ENCODE measurements at regions not wholly inside any gene's neighbourhood (a gene's known extent, or its start where the extent isn't known, plus 50 kb on each side); places are given as distances from the start of the nearest gene placed in this dataset.
"Not testable (repeated sequence)": the region's sequence is repeated elsewhere in the genome, so short reads cannot be mapped to it uniquely, and the experiment has no call there.

- no peaks in the 10 kb centered on the region for H3K4me1 Mint-ChIP-seq
- no peaks in the 10 kb centered on the region for H3K36me3 Mint-ChIP-seq (ENCODE audit: insufficient read depth)
- DNase-seq (ENCODE audit: low spot score in 2 of 2): no peak
- H3K27me3 Mint-ChIP-seq: peaks cover 24% of the 10 kb centered on the region
- no peaks in the 10 kb centered on the region for H3K9me3 Mint-ChIP-seq
- no peak overlapping the region for H3K27ac Mint-ChIP-seq (ENCODE audit: low read depth)
- ATAC-seq (replicated peaks; ENCODE audit: extremely low read depth, poor library complexity, severe bottlenecking): no peak
- no peak overlapping the region for H3K4me3 Mint-ChIP-seq
Measured at GRCh38 chr5:36505021-36505420, 101.4 kb upstream of the SLC1A3 start.

- Mint-ChIP-seq H3K9me3 (no peaks in the 10 kb centered on the region), H3K27ac (ENCODE audit: low read depth) (peak overlapping the region; percentile 33), H3K36me3 (ENCODE audit: insufficient read depth) (no peaks in the 10 kb centered on the region), H3K4me1 (no peaks in the 10 kb centered on the region), H3K27me3 (peaks cover 39% of the 10 kb centered on the region), H3K4me3 (no peak overlapping the region)
- ATAC-seq (replicated peaks; ENCODE audit: extremely low read depth, poor library complexity, severe bottlenecking): no peak
- peak; percentile 39 to 63 for DNase-seq (ENCODE audit: low spot score in 2 of 2)
Measured at GRCh38 chr5:36507332-36507952, 99.0 kb upstream of the SLC1A3 start.

DNA sequence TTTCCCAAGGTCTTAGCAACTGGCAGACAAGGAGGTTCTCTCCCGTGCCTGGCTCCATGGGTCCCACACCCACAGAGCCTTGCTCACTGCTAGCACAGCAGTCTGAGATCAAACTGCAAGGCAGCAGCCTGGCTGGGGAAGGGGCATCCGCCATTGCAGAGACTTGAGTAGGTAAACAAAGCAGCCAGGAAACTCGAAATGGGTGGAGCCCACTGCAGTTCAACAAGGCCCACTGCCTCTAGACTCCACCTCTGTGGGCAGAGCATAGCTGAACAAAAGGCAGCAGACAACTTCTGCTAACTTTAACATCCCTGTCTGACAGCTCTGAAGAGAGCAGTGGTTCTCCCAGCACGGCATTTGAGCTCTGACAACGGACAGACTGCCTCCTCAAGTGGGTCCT lies 98.1 kb upstream of the SLC1A3 start:
- not testable (repeated sequence) for H3K4me1 Mint-ChIP-seq; DNase-seq (ENCODE audit: low spot score in 2 of 2); H3K4me3 Mint-ChIP-seq; ATAC-seq (replicated peaks; ENCODE audit: extremely low read depth, poor library complexity, severe bottlenecking); H3K9me3 Mint-ChIP-seq; H3K36me3 Mint-ChIP-seq (ENCODE audit: insufficient read depth); H3K27ac Mint-ChIP-seq (ENCODE audit: low read depth)
- H3K27me3 Mint-ChIP-seq: peaks cover 39% of the 10 kb centered on the region

DNA sequence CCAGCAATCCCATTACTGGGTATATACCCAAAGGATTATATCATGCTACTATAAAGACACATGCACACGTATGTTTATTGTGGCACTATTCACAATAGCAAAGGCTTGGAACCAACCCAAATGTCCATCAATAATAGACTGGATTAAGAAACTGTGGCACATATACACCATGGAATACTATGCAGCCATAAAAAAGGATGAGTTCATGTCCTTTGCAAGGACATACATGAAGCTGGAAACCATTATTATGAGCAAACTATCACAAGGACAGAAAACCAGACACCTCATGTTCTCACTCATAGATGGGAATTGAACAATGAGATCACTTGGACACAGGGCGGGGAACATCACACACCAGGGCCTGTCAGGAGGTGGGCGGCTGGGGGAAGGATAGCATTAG lies 92.8 kb upstream of the SLC1A3 start:
- peaks cover 29% of the 10 kb centered on the region for H3K27me3 Mint-ChIP-seq
- H3K4me3 Mint-ChIP-seq; H3K27ac Mint-ChIP-seq (ENCODE audit: low read depth); ATAC-seq (replicated peaks; ENCODE audit: extremely low read depth, poor library complexity, severe bottlenecking); H3K36me3 Mint-ChIP-seq (ENCODE audit: insufficient read depth); H3K9me3 Mint-ChIP-seq; DNase-seq (ENCODE audit: low spot score in 2 of 2); H3K4me1 Mint-ChIP-seq: not testable (repeated sequence)

DNA sequence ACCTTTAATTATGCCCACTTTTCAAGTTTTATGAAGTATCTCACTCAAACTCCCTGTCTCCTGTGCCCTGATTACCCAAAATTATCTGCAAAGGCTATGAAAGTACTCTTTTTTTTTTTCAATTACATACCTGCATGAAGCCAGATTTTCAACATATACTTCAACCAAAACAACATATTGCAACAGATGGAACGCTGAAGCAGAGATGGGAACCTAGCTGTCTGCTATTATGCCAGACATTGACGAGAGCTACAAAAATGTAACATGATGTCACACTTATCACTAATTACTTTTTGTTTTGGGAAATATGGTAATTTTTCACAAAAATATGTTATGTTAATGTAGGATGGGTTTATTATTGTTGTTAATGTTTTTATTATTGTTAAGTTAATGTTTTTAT lies 86.5 kb upstream of the SLC1A3 start:
- Mint-ChIP-seq H3K27ac (ENCODE audit: low read depth) (no peak overlapping the region), H3K4me3 (no peak overlapping the region), H3K27me3 (no peaks in the 10 kb centered on the region), H3K36me3 (ENCODE audit: insufficient read depth) (peaks cover 2% of the 10 kb centered on the region), H3K9me3 (peaks cover 5% of the 10 kb centered on the region), H3K4me1 (no peaks in the 10 kb centered on the region)
- DNase-seq (ENCODE audit: low spot score in 2 of 2): no peak
- no peak for ATAC-seq (replicated peaks; ENCODE audit: extremely low read depth, poor library complexity, severe bottlenecking)

- Mint-ChIP-seq H3K27me3 (no peaks in the 10 kb centered on the region), H3K9me3 (peaks cover 5% of the 10 kb centered on the region), H3K4me1 (no peaks in the 10 kb centered on the region), H3K4me3 (no peak overlapping the region), H3K27ac (ENCODE audit: low read depth) (no peak overlapping the region), H3K36me3 (ENCODE audit: insufficient read depth) (no peaks in the 10 kb centered on the region)
- no peak for ATAC-seq (replicated peaks; ENCODE audit: extremely low read depth, poor library complexity, severe bottlenecking)
- no peak for DNase-seq (ENCODE audit: low spot score in 2 of 2)
Measured at GRCh38 chr5:36521219-36521618, 85.2 kb upstream of the SLC1A3 start.

GRCh38 chr5:36521838-36522745 lies 84.3 kb upstream of the SLC1A3 start:
- Mint-ChIP-seq H3K27me3 (no peaks in the 10 kb centered on the region), H3K27ac (ENCODE audit: low read depth) (no peak overlapping the region), H3K9me3 (peaks cover 5% of the 10 kb centered on the region), H3K36me3 (ENCODE audit: insufficient read depth) (no peaks in the 10 kb centered on the region), H3K4me1 (no peaks in the 10 kb centered on the region), H3K4me3 (no peak overlapping the region)
- DNase-seq (ENCODE audit: low spot score in 2 of 2) (no peak), ATAC-seq (replicated peaks; ENCODE audit: extremely low read depth, poor library complexity, severe bottlenecking) (no peak)

GRCh38 chr5:36522746-36523065 lies 83.7 kb upstream of the SLC1A3 start:
- Mint-ChIP-seq H3K9me3 (peaks cover 5% of the 10 kb centered on the region), H3K27me3 (no peaks in the 10 kb centered on the region), H3K36me3 (ENCODE audit: insufficient read depth) (no peaks in the 10 kb centered on the region), H3K27ac (ENCODE audit: low read depth) (no peak overlapping the region), H3K4me3 (no peak overlapping the region), H3K4me1 (no peaks in the 10 kb centered on the region)
- no peak for DNase-seq (ENCODE audit: low spot score in 2 of 2)
- no peak for ATAC-seq (replicated peaks; ENCODE audit: extremely low read depth, poor library complexity, severe bottlenecking)

DNA sequence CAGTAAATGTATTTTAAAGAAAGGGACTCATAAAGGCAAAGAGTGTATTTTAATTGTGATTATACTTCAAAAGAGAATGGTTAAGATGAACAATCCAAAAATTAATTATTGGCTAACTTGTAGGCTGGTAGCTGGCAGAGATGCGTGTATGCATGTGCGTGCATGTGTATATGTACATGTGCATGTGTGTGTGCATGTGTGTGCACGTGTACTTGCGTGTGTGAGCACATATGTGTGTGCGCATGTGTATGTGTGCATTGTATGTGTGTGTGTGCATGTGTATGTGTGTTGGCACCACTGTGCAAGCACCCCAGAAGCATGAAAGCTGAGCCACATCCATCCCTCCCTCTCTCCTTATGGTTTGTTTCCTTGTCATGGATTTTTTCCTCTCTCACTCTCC lies 83.0 kb upstream of the SLC1A3 start:
- Mint-ChIP-seq H3K9me3 (peaks cover 5% of the 10 kb centered on the region), H3K27ac (ENCODE audit: low read depth) (no peak overlapping the region), H3K4me3 (no peak overlapping the region), H3K27me3 (peaks cover under 1% of the 10 kb centered on the region), H3K4me1 (no peaks in the 10 kb centered on the region), H3K36me3 (ENCODE audit: insufficient read depth) (no peaks in the 10 kb centered on the region)
- ATAC-seq (replicated peaks; ENCODE audit: extremely low read depth, poor library complexity, severe bottlenecking) (no peak), DNase-seq (ENCODE audit: low spot score in 2 of 2) (no peak)

- ATAC-seq (replicated peaks; ENCODE audit: extremely low read depth, poor library complexity, severe bottlenecking): no peak
- Mint-ChIP-seq H3K9me3 (peaks cover 5% of the 10 kb centered on the region), H3K27me3 (peaks cover 5% of the 10 kb centered on the region), H3K36me3 (ENCODE audit: insufficient read depth) (no peaks in the 10 kb centered on the region), H3K4me3 (no peak overlapping the region), H3K4me1 (no peaks in the 10 kb centered on the region), H3K27ac (ENCODE audit: low read depth) (no peak overlapping the region)
- DNase-seq (ENCODE audit: low spot score in 2 of 2): no peak
Measured at GRCh38 chr5:36523926-36524325, 82.5 kb upstream of the SLC1A3 start.

GRCh38 chr5:36526537-36526936 lies 79.9 kb upstream of the SLC1A3 start:
- Mint-ChIP-seq H3K36me3 (ENCODE audit: insufficient read depth) (no peaks in the 10 kb centered on the region), H3K9me3 (no peaks in the 10 kb centered on the region), H3K4me3 (no peak overlapping the region), H3K27me3 (peaks cover 31% of the 10 kb centered on the region), H3K4me1 (no peaks in the 10 kb centered on the region), H3K27ac (ENCODE audit: low read depth) (no peak overlapping the region)
- DNase-seq (ENCODE audit: low spot score in 2 of 2): no peak
- ATAC-seq (replicated peaks; ENCODE audit: extremely low read depth, poor library complexity, severe bottlenecking): no peak

DNA sequence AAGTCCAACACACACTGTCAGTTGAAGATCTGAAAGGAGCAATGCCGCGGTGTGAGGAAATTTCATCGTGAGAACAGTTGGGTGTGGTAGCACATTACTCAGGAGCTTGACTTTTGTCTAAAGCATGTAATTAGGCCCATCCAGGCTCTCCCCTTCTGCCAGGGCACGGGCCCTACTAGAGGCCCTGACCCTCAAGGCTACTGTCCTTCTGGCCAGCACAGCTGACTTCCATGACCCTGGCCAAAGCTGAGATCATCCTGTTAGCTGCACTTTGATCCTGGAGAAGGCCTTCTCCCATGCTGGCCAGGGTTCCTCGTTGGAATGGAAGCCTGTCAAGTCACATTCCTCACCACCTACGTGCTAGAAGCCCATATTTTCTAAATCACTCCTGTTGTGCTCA lies 77.8 kb upstream of the SLC1A3 start:
- H3K36me3 Mint-ChIP-seq (ENCODE audit: insufficient read depth): no peaks in the 10 kb centered on the region
- H3K9me3 Mint-ChIP-seq: no peaks in the 10 kb centered on the region
- peaks cover 52% of the 10 kb centered on the region for H3K27me3 Mint-ChIP-seq
- ATAC-seq (replicated peaks; ENCODE audit: extremely low read depth, poor library complexity, severe bottlenecking) (no peak), DNase-seq (ENCODE audit: low spot score in 2 of 2) (no peak)
- no peaks in the 10 kb centered on the region for H3K4me1 Mint-ChIP-seq
- no peak overlapping the region for H3K27ac Mint-ChIP-seq (ENCODE audit: low read depth)
- no peak overlapping the region for H3K4me3 Mint-ChIP-seq

- no peak for ATAC-seq (replicated peaks; ENCODE audit: extremely low read depth, poor library complexity, severe bottlenecking)
- H3K9me3 Mint-ChIP-seq: no peaks in the 10 kb centered on the region
- H3K4me3 Mint-ChIP-seq: no peak overlapping the region
- H3K27me3 Mint-ChIP-seq: peaks cover 53% of the 10 kb centered on the region
- DNase-seq (ENCODE audit: low spot score in 2 of 2): no peak
- no peaks in the 10 kb centered on the region for H3K36me3 Mint-ChIP-seq (ENCODE audit: insufficient read depth)
- no peak overlapping the region for H3K27ac Mint-ChIP-seq (ENCODE audit: low read depth)
- no peaks in the 10 kb centered on the region for H3K4me1 Mint-ChIP-seq
Measured at GRCh38 chr5:36529142-36529541, 77.3 kb upstream of the SLC1A3 start.

All from central memory CD8-positive, alpha-beta T cell (primary cell).